ENCODE measurements at regions not wholly inside any gene's neighbourhood (a gene's known extent, or its start where the extent isn't known, plus 50 kb on each side); places are given as distances from the start of the nearest gene placed in this dataset.

- H3K4me3 ChIP-seq (ENCODE audit: low read depth, low read length) = no peak overlapping the region
- no peaks in the 10 kb centered on the region for H3K36me3 ChIP-seq (ENCODE audit: control insufficient read depth, insufficient read depth, low read length)
- DNase-seq (ENCODE audit: low read depth) = peak; percentile 51
- H3K27me3 ChIP-seq (ENCODE audit: control insufficient read depth, insufficient read depth, low read length) = no peaks in the 10 kb centered on the region
- TF ChIP-seq CTCF (IDR thresholded peaks at IDR 0.05; ENCODE audit: insufficient read depth, low read length, poor library complexity, severe bottlenecking) = no peak
These were observed 500.3 kb upstream of the C1orf87 start for GRCh38 chr1:60573726-60574409.

GRCh38 chr1:60573121-60573520 lies 499.6 kb upstream of the C1orf87 start:
- no peak for TF ChIP-seq CTCF (IDR thresholded peaks at IDR 0.05; ENCODE audit: insufficient read depth, low read length, poor library complexity, severe bottlenecking)
- Histone ChIP-seq H3K27me3 (ENCODE audit: control insufficient read depth, insufficient read depth, low read length) (no peaks in the 10 kb centered on the region), H3K36me3 (ENCODE audit: control insufficient read depth, insufficient read depth, low read length) (no peaks in the 10 kb centered on the region), H3K4me3 (ENCODE audit: low read depth, low read length) (no peak overlapping the region)
- DNase-seq (ENCODE audit: low read depth) = no peak

- TF ChIP-seq CTCF (IDR thresholded peaks at IDR 0.05; ENCODE audit: insufficient read depth, low read length, poor library complexity, severe bottlenecking) = no peak
- Histone ChIP-seq H3K36me3 (ENCODE audit: control insufficient read depth, insufficient read depth, low read length) (no peaks in the 10 kb centered on the region), H3K27me3 (ENCODE audit: control insufficient read depth, insufficient read depth, low read length) (no peaks in the 10 kb centered on the region), H3K4me3 (ENCODE audit: low read depth, low read length) (no peak overlapping the region)
- DNase-seq (ENCODE audit: low read depth) = no peak
These were observed 498.8 kb upstream of the C1orf87 start for GRCh38 chr1:60572378-60572777.

GRCh38 chr1:60571811-60572210 lies 498.2 kb upstream of the C1orf87 start:
- no peak for DNase-seq (ENCODE audit: low read depth)
- no peaks in the 10 kb centered on the region for H3K36me3 ChIP-seq (ENCODE audit: control insufficient read depth, insufficient read depth, low read length)
- H3K4me3 ChIP-seq (ENCODE audit: low read depth, low read length) = no peak overlapping the region
- TF ChIP-seq CTCF (IDR thresholded peaks at IDR 0.05; ENCODE audit: insufficient read depth, low read length, poor library complexity, severe bottlenecking) = no peak
- no peaks in the 10 kb centered on the region for H3K27me3 ChIP-seq (ENCODE audit: control insufficient read depth, insufficient read depth, low read length)

GRCh38 chr1:60569189-60569588 lies 495.6 kb upstream of the C1orf87 start:
- Histone ChIP-seq H3K4me3 (ENCODE audit: low read depth, low read length) (no peak overlapping the region), H3K27me3 (ENCODE audit: control insufficient read depth, insufficient read depth, low read length) (no peaks in the 10 kb centered on the region), H3K36me3 (ENCODE audit: control insufficient read depth, insufficient read depth, low read length) (no peaks in the 10 kb centered on the region)
- peak; percentile 76 for DNase-seq (ENCODE audit: low read depth)
- no peak for TF ChIP-seq CTCF (IDR thresholded peaks at IDR 0.05; ENCODE audit: insufficient read depth, low read length, poor library complexity, severe bottlenecking)

- DNase-seq (ENCODE audit: low read depth) = no peak
- Histone ChIP-seq H3K27me3 (ENCODE audit: control insufficient read depth, insufficient read depth, low read length) (no peaks in the 10 kb centered on the region), H3K4me3 (ENCODE audit: low read depth, low read length) (no peak overlapping the region), H3K36me3 (ENCODE audit: control insufficient read depth, insufficient read depth, low read length) (no peaks in the 10 kb centered on the region)
- TF ChIP-seq CTCF (IDR thresholded peaks at IDR 0.05; ENCODE audit: insufficient read depth, low read length, poor library complexity, severe bottlenecking) = no peak
These were observed 493.7 kb upstream of the C1orf87 start for GRCh38 chr1:60567256-60567655.

Measured in kidney epithelial cell (primary cell).